Ovary (tissue), 7 donors: ENCODE measurements at regions not wholly inside any gene's neighbourhood (a gene's known extent, or its start where the extent isn't known, plus 50 kb on each side); places are given as distances from the start of the nearest gene placed in this dataset.

ENCODE experiments used
- DNase-seq, 5 donors: peaks; one replicate each; pipeline ENCODE4 v3.0.0-alpha.2; 2019 to 2020
- H3K27ac ChIP-seq, 2 donors: fragments of 200-600 bp; one replicate each; pipeline versions ENCODE4 v1.5.1 to v1.8.0; 2019 to 2022
- H3K27me3 ChIP-seq: fragments of 200-600 bp; one replicate; pipeline ENCODE4 v1.8.0; 2022
- H3K36me3 ChIP-seq: fragments of 200-600 bp; sonication (generic); one replicate; pipeline ENCODE4 v1.5.1; 2019
- H3K4me1 ChIP-seq: one replicate; pipeline ENCODE4 v1.8.1; 2013; ENCODE audit warnings: mild to moderate bottlenecking, moderate library complexity; ENCODE audit not compliant: insufficient read depth
- H3K4me3 ChIP-seq: fragments of 200-600 bp; sonication (generic); one replicate; pipeline ENCODE4 v1.5.1; 2017
- H3K9me3 ChIP-seq, 2 donors: fragments of 200-600 bp in 1 of 2; sonication (generic) in 1 of 2; one replicate each; pipeline versions ENCODE4 v1.5.1 to v1.8.1; 2013 to 2019; ENCODE audit warnings: mild to moderate bottlenecking in 1 of 2, moderate library complexity in 1 of 2
- CTCF ChIP-seq, 3 donors: fragments of 450-650 bp in 2 of 3; fragments of 200-600 bp in 1 of 3; IDR thresholded peaks; one replicate each; pipeline versions ENCODE4 v1.5.1 to v1.8.0; 2016 to 2022; ENCODE audit warnings: antibody characterized with exemption in 3 of 3, mild to moderate bottlenecking in 1 of 3
- EP300 ChIP-seq: sonication (generic); formaldehyde crosslinking; IDR thresholded peaks from one replicate; pipeline ENCODE4 v1.6.1; 2017; ENCODE audit warnings: antibody characterized with exemption
- POLR2A ChIP-seq: fragments of 450-650 bp; IDR thresholded peaks from one replicate; pipeline ENCODE4 v1.6.1; 2017; ENCODE audit warnings: antibody characterized with exemption, mild to moderate bottlenecking, moderate library complexity
- WGBS, 3 donors: extraction: QIAGEN DNeasy Blood & Tissue Kit in 1 of 3; methylation state at CpG; one replicate each; pipeline versions ENCODE4 v1.1.5 to v1.1.7; 2013 to 2017; 5-methylcytosine and 5-hydroxymethylcytosine counted together
- intact Hi-C, 4 donors: fragments of 100-400 bp; cut with DNase I; formaldehyde crosslinking; loops; one replicate each; pipeline versions ENCODE4 v1.11.0 to v1.15.1; 2022 to 2023
- donor health status: DM: no; HTN: no; CAD: no; lungs with moderate emphysema.
- donor health status: DM: no; HTN: no; CAD: no.
- donor health status: Bipolar disorder and iron deficiency.
- donor health status: DM: no; HTN: no; CAD: no.
- donor health status: DM: yes; HTN: yes; CAD: no.

- no peak overlapping the region for H3K27ac ChIP-seq
- H3K9me3 ChIP-seq: no peaks in the 10 kb centered on the region
- no peak overlapping the region for H3K4me3 ChIP-seq
- H3K4me1 ChIP-seq: no peaks in the 10 kb centered on the region
- TF ChIP-seq EP300 (no peak), CTCF (IDR thresholded peaks at IDR 0.05) (no peak), POLR2A (no peak)
- no peaks in the 10 kb centered on the region for H3K36me3 ChIP-seq
- 93 to 96% (median 94%) methylated on average over 2 of the region's 2 CpGs for WGBS, 3 donors
- no peaks in the 10 kb centered on the region for H3K27me3 ChIP-seq
- intact Hi-C loops: no loop called here
- no peak for DNase-seq
These were observed 345.7 kb upstream of the SPRED2 start for GRCh38 chr2:65778137-65778536.

DNA sequence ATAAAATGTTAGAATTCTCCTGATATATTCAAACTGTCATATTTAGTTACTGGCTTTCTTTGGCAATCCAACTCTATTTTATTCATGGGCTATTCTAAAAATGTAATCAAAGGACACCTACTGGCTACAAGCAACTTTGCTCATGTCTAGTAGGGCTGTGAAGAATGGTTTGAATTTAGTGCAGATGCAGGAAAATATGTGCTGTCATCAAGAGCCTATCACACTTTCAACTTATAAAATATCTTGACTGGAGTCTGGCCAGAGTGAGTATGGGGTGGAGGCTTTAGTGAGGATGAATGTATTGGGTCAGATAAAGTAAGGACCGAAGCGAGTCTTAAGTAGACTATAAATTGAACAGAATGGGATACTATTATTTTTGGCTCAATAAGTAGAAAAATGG lies 343.4 kb upstream of the SPRED2 start:
- H3K36me3 ChIP-seq: no peaks in the 10 kb centered on the region
- DNase-seq: no peak
- 68 to 83% (median 69%) methylated on average over 2 of the region's 2 CpGs for WGBS, 3 donors
- no peak for TF ChIP-seq CTCF (IDR thresholded peaks at IDR 0.05)
- no peak for TF ChIP-seq EP300
- no peak for TF ChIP-seq POLR2A
- no peaks in the 10 kb centered on the region for H3K9me3 ChIP-seq
- no peak overlapping the region for H3K4me3 ChIP-seq
- H3K27me3 ChIP-seq: no peaks in the 10 kb centered on the region
- H3K4me1 ChIP-seq: no peaks in the 10 kb centered on the region
- H3K27ac ChIP-seq: no peak overlapping the region
- intact Hi-C loops: no loop called here

DNA sequence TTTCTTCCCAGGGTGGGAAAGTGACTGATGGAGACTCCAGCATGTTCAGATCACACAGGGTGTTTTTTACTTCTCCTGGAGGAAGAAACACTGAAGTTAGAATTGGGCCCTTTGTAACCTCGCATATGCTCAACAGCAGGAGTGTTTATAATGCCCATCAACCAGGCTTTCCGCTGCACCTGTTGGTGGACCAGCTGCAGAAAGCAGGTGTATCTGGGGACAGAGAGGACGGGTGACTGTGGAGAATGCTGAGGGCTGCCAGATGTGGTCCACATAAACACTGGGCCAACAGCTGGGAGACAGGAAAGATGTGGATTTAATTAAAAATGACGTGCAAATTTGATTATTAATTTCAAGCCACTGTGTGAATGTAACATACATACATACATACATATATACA lies 335.5 kb upstream of the SPRED2 start:
- Histone ChIP-seq H3K27ac (no peak overlapping the region), H3K4me1 (no peaks in the 10 kb centered on the region), H3K9me3 (no peaks in the 10 kb centered on the region), H3K27me3 (no peaks in the 10 kb centered on the region), H3K36me3 (no peaks in the 10 kb centered on the region), H3K4me3 (no peak overlapping the region)
- intact Hi-C loops: no loop called here
- 84 to 96% (median 88%) methylated on average over 4 of the region's 4 CpGs for WGBS, 3 donors
- no peak for TF ChIP-seq EP300
- no peak for TF ChIP-seq CTCF (IDR thresholded peaks at IDR 0.05)
- no peak for TF ChIP-seq POLR2A
- DNase-seq: no peak

- Histone ChIP-seq H3K27me3 (no peaks in the 10 kb centered on the region), H3K9me3 (no peaks in the 10 kb centered on the region), H3K4me1 (no peaks in the 10 kb centered on the region), H3K4me3 (no peak overlapping the region), H3K36me3 (no peaks in the 10 kb centered on the region), H3K27ac (no peak overlapping the region)
- WGBS, 3 donors: 76 to 90% (median 77%) methylated on average over 6 of the region's 6 CpGs
- TF ChIP-seq CTCF (IDR thresholded peaks at IDR 0.05) (no peak), EP300 (no peak), POLR2A (no peak)
- intact Hi-C loops: no loop called here
- no peak for DNase-seq
These were observed 334.4 kb upstream of the SPRED2 start for GRCh38 chr2:65766768-65767267.

GRCh38 chr2:65765376-65765775 lies 333.0 kb upstream of the SPRED2 start:
- Histone ChIP-seq H3K27me3 (no peaks in the 10 kb centered on the region), H3K36me3 (no peaks in the 10 kb centered on the region), H3K27ac (no peak overlapping the region), H3K9me3 (no peaks in the 10 kb centered on the region), H3K4me1 (no peaks in the 10 kb centered on the region), H3K4me3 (no peak overlapping the region)
- TF ChIP-seq POLR2A: no peak
- WGBS, 3 donors: 81 to 88% (median 84%) methylated on average over 3 of the region's 3 CpGs
- no peak for DNase-seq
- intact Hi-C loops: no loop called here
